CD4-positive, alpha-beta T cell (primary cell): ENCODE measurements at regions not wholly inside any gene's neighbourhood (a gene's known extent, or its start where the extent isn't known, plus 50 kb on each side); places are given as distances from the start of the nearest gene placed in this dataset.

Experiments used
- ATAC-seq: fragments of 200-7000 bp; cut with Tn5 transposase; one replicate; pipeline ENCODE4 v1.10.0; 2022; ENCODE audit warnings: mild to moderate bottlenecking; ENCODE audit not compliant: poor library complexity
- CTCF ChIA-PET: fragments of 350-600 bp; sonication (Branson Sonifier 250); formaldehyde crosslinking; loops from one replicate; lab custom pipeline; 2021; ENCODE audit warnings: antibody characterized with exemption, inconsistent platforms; lab: Charles Lee
- POLR2A ChIA-PET: fragments of 350-600 bp; sonication (Branson Sonifier 250); formaldehyde crosslinking; loops from one replicate; lab custom pipeline; 2021; ENCODE audit warnings: antibody characterized with exemption, inconsistent platforms; lab: Charles Lee
- DNase-seq, 14 experiments: peaks; one replicate each; pipeline ENCODE4 v3.0.0-alpha.2; 2013 to 2020; ENCODE audit warnings: mixed read lengths in 2 of 14
- H3K27ac ChIP-seq, 2 donors: one replicate each; pipeline versions ENCODE4 v1.5.1 to v1.7.0; 2013; ENCODE audit warnings: low read length in 2 of 2, low read depth in 1 of 2, mild to moderate bottlenecking in 1 of 2
- H3K27me3 ChIP-seq, 2 experiments: 1 replicate in 1 of 2; 2 replicates in 1 of 2; pipeline versions ENCODE4 v1.6.1 to v1.7.0; 2013; ENCODE audit warnings: low read length in 2 of 2, control low read depth in 1 of 2, mild to moderate bottlenecking in 1 of 2, moderate library complexity in 1 of 2; ENCODE audit not compliant: insufficient read depth in 2 of 2, control insufficient read depth in 1 of 2
- H3K36me3 ChIP-seq: one replicate; pipeline ENCODE4 v1.6.1; 2013; ENCODE audit warnings: low read length, control low read depth; ENCODE audit not compliant: insufficient read depth
- H3K4me1 ChIP-seq: one replicate; pipeline ENCODE4 v1.6.1; 2013; ENCODE audit warnings: low read length, control low read depth; ENCODE audit not compliant: insufficient read depth
- H3K4me3 ChIP-seq: one replicate; pipeline ENCODE4 v1.5.1; 2013; ENCODE audit warnings: mild to moderate bottlenecking, low read length, moderate library complexity
- H3K9me3 ChIP-seq, 2 experiments: 1 replicate in 1 of 2; 2 replicates in 1 of 2; pipeline versions ENCODE4 v1.6.1 to v1.7.0; 2013; ENCODE audit warnings: low read length in 2 of 2, mild to moderate bottlenecking in 2 of 2, control low read depth in 1 of 2, moderate library complexity in 1 of 2; ENCODE audit not compliant: control insufficient read depth in 1 of 2, insufficient read depth in 1 of 2
- H3K27ac Mint-ChIP-seq: one replicate; pipeline ENCODE4 v1.8.0; 2020; ENCODE audit warnings: mixed read lengths
- H3K27me3 Mint-ChIP-seq: one replicate; pipeline ENCODE4 v1.8.0; 2021; ENCODE audit warnings: mixed read lengths
- H3K36me3 Mint-ChIP-seq: one replicate; pipeline ENCODE4 v1.8.0; 2021; ENCODE audit warnings: low read depth, mixed read lengths
- H3K4me1 Mint-ChIP-seq: one replicate; pipeline ENCODE4 v1.8.0; 2021; ENCODE audit warnings: low read depth, mixed read lengths
- H3K4me3 Mint-ChIP-seq: one replicate; pipeline ENCODE4 v1.8.0; 2020; ENCODE audit warnings: mild to moderate bottlenecking, mixed read lengths
- H3K9me3 Mint-ChIP-seq: one replicate; pipeline ENCODE4 v1.8.0; 2020; ENCODE audit warnings: mixed read lengths
- CTCF ChIP-seq: fragments of 200-600 bp; IDR thresholded peaks from one replicate; pipeline ENCODE4 v1.8.0; 2022; ENCODE audit warnings: antibody characterized with exemption, mild to moderate bottlenecking
- intact Hi-C, 2 experiments: fragments of 100-400 bp; cut with DNase I in 1 of 2; cut with micrococcal nuclease in 1 of 2; formaldehyde crosslinking; loops; one replicate each; pipeline versions ENCODE4 v1.15.1 to v1.9.0; 2023 to 2025; cut with DNase I, micrococcal nuclease

GRCh38 chr6:15039136-15039535 is 206.7 kb upstream of the JARID2 start:
- Histone ChIP-seq H3K27ac (no peak overlapping the region), H3K4me1 (no peaks in the 10 kb centered on the region), H3K36me3 (no peaks in the 10 kb centered on the region), H3K9me3 (no peaks in the 10 kb centered on the region), H3K4me3 (no peak overlapping the region), H3K27me3 (no peaks in the 10 kb centered on the region)
- POLR2A ChIA-PET: no interaction called here
- intact Hi-C loops: no loop called here
- H3K4me3 Mint-ChIP-seq: no peak overlapping the region
- CTCF ChIA-PET: no interaction called here
- H3K9me3 Mint-ChIP-seq: no peaks in the 10 kb centered on the region
- H3K4me1 Mint-ChIP-seq: no peaks in the 10 kb centered on the region
- no peak for ATAC-seq
- H3K27ac Mint-ChIP-seq: no peak overlapping the region
- no peaks in the 10 kb centered on the region for H3K27me3 Mint-ChIP-seq
- H3K36me3 Mint-ChIP-seq: no peaks in the 10 kb centered on the region
- DNase-seq: no peak
- TF ChIP-seq CTCF: no peak

- no peak for TF ChIP-seq CTCF
- no peak overlapping the region for H3K4me3 Mint-ChIP-seq
- ChIA-PET POLR2A (no interaction called here), CTCF (no interaction called here)
- no peaks in the 10 kb centered on the region for H3K27me3 ChIP-seq
- no peaks in the 10 kb centered on the region for H3K36me3 ChIP-seq
- H3K4me3 ChIP-seq: no peak overlapping the region
- H3K27ac ChIP-seq: no peak overlapping the region
- no peaks in the 10 kb centered on the region for H3K4me1 Mint-ChIP-seq
- no peaks in the 10 kb centered on the region for H3K9me3 ChIP-seq
- intact Hi-C loops: no loop called here
- no peaks in the 10 kb centered on the region for H3K27me3 Mint-ChIP-seq
- ATAC-seq (no peak), DNase-seq (no peak)
- H3K4me1 ChIP-seq: no peaks in the 10 kb centered on the region
- no peaks in the 10 kb centered on the region for H3K9me3 Mint-ChIP-seq
- H3K27ac Mint-ChIP-seq: no peak overlapping the region
- no peaks in the 10 kb centered on the region for H3K36me3 Mint-ChIP-seq
These were observed 202.9 kb upstream of the JARID2 start for GRCh38 chr6:15042938-15043337.

GRCh38 chr6:15044146-15044882 is 201.6 kb upstream of the JARID2 start:
- Histone ChIP-seq H3K36me3 (no peaks in the 10 kb centered on the region), H3K27me3 (no peaks in the 10 kb centered on the region), H3K9me3 (no peaks in the 10 kb centered on the region), H3K4me3 (no peak overlapping the region), H3K4me1 (no peaks in the 10 kb centered on the region), H3K27ac (no peak overlapping the region)
- no peaks in the 10 kb centered on the region for H3K9me3 Mint-ChIP-seq
- no peaks in the 10 kb centered on the region for H3K36me3 Mint-ChIP-seq
- ChIA-PET POLR2A (no interaction called here), CTCF (no interaction called here)
- no peak overlapping the region for H3K27ac Mint-ChIP-seq
- TF ChIP-seq CTCF: no peak
- H3K27me3 Mint-ChIP-seq: no peaks in the 10 kb centered on the region
- DNase-seq (no peak), ATAC-seq (no peak)
- no peak overlapping the region for H3K4me3 Mint-ChIP-seq
- H3K4me1 Mint-ChIP-seq: no peaks in the 10 kb centered on the region
- intact Hi-C loops: no loop called here
